NCI-H1436 treated with DMSO at 0.1 percent for 48 hours (cell line): ENCODE measurements at regions not wholly inside any gene's neighbourhood (a gene's known extent, or its start where the extent isn't known, plus 50 kb on each side); places are given as distances from the start of the nearest gene placed in this dataset.
A peak's percentile ranks its signal among the peaks of the same experiment; 100 is the strongest.
"Not testable (repeated sequence)": the region's sequence is repeated elsewhere in the genome, so short reads cannot be mapped to it uniquely, and the experiment has no call there.

Experiments used
- DNase-seq: peaks from one replicate; lab custom pipeline; 2025; lab: John Stamatoyannopoulos, UW

DNA sequence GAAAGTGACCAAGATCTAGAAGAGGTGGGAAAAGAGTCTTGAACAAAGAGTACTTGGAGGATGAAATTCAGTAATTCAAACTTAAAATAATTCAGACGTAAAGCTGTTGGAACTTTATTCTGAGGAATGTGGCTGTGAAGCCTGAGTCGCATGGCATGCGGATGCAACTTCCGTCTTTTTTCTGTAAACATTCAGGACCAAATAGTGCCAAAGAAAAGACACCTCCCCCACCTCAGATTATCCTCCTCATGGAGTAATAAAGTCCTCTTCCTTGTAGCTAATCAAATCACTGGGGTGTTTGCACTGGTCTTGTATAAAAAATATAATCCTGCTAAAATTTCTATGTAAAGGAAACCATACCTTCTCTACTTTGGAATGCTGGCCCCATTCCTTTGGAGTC, 790.4 kb downstream of the TSN start:
- no peak for DNase-seq

GRCh38 chr2:122562775-122563174, 807.3 kb downstream of the TSN start:
- DNase-seq = no peak

DNA sequence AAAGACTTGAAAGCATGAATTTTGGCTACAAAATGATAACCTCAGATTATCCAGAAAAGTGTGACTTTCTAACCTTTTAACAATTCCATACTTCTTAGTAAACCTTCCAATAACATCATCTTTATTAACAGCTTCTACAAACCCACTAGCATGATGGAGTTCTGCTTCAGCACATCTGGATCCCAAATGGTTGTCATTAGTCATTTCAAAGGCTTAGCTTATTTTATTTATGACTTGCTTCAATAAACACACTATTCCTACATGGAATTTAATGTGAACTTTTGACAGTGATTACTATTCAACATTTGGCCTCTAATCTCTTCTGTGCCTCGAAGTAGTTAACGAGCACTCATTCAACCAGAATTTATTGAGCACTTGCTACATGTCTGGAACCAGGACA, 808.3 kb downstream of the TSN start:
- DNase-seq = no peak

GRCh38 chr2:122564843-122565242, 809.4 kb downstream of the TSN start:
- no peak for DNase-seq

GRCh38 chr2:122565364-122565763, 809.9 kb downstream of the TSN start:
- peak; percentile 83 for DNase-seq

DNA sequence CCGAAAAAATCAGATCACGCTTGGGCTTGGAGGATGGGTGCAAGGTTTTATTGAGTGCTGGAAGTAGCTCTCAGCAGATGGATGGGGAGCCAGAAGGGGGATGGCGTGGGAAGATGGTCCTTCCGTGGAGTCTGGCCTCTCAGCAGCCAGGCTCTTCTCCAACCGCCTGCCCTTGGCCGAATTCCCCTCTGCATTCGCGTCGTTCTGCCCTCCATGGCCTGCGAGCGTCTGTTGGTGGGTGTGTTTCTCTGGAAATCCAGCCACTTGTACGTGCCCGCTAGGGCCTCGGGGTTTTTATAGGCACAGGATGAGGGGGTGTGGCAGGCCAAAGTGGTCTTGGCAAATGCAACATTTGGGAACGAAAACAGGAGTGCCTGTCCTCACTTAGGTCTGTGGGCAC, 815.2 kb downstream of the TSN start:
- DNase-seq = no peak

DNA sequence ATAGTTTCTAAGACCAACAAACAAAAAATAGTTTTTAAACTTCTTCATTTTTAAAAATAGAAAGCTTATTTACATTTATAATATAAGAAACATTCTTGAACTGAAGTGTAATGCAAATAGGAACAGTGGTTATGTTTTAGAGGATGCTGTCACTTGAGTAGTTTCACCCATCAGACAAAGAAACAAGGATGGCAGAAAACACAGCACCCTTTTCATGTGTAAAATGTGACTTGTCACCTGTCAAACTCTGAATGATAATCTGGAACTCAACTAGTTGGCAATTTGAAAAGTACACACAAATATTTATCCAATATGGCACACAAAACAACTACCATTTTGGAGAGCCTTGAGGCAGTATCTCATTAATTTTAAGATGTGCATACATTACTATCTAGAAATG, 816.0 kb downstream of the TSN start:
- not testable (repeated sequence) for DNase-seq

DNA sequence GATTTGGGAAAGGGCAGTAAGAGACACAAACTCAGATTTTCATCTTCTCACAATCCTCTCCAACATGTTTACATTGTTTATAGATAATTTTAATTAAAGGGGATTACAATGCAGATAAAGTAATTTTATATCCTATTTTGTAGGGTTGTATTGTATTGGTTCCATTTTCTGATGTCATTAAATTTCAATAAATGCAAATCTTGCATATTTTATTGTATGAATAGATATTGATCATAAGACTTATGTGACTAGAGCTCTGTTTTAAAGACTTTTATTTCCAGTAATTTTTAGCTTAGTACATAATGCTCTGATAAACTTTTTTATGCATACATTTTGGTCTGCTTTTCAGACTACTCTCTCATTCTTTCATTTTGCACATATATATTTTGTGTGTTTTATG, 819.6 kb downstream of the TSN start:
- no peak for DNase-seq

DNA sequence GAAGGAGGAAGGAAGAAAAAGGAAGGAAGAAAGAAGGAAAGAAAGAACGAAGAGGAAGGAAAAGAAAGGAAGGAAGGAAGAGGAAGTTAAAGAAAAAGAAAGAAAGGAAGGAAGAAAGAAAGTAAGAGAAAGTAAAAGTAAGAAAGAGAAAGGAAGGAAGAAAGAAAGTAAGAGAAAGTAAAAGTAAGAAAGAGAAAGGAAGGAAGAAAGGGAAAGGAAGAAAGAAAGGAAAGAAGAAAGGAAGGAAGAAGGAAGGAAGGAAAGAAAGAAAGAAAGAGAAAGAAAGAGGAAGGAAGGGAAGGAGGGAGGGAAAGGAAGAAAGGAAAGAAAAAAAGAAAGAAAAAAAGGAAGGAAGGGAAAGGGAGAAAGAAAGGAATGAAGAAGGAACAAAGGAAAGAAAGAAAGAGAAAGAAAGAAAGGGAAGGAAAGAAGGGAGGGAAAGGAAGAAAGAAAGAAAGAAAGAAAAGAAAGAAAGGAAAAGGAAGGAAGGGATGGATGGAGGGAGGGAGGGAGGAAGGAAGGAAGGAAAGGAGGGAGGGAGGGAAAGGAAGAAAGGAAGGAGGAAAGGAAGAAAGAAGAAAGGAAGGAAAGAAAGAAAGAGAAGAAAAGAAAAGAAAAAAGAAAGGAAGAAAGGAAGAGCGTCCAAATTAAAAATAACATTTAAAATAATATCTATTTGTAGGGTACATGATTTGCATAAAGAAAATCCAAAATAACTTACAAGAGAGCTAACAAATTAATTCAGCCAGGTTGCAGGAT, 827.9 kb downstream of the TSN start:
- DNase-seq = no peak

DNA sequence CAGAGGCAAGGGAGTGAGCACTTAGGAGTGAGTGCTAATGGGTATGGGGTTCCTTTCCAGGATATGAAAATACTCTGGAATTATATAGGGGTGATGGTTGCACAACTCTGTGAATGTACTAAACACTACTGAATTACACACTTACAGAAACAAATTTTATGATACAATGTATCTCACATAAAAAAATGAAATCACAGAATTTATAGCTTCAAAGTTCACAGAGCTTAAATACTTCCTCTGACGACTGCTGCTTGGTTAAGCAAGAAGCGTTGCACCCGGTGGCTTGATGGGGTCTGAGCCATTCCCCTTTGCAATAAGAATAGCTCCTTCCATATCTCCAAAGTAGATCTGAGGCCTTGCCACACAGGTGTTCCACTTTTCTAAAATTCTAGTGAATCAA, 835.1 kb downstream of the TSN start:
- DNase-seq = no peak

DNA sequence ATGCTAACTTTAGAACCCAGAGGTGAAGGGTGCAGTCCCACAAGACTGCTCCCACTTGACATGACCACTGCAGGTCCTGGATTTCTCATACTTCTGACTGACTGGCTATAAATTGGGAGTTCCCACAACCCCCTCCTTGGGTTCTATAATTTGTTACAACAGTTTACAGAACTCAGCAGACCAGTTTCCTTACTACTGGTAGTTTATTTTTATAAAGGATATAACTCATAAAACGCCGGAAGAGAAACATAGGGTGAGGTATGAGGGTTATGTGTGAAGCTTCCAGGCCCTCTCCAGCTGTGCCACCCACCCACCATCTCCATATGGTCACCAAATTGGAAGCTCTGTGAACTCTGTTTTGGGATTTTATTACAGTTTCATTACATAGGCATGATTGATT, 839.6 kb downstream of the TSN start:
- DNase-seq = no peak

GRCh38 chr2:122596598-122596997, 841.1 kb downstream of the TSN start:
- no peak for DNase-seq

DNA sequence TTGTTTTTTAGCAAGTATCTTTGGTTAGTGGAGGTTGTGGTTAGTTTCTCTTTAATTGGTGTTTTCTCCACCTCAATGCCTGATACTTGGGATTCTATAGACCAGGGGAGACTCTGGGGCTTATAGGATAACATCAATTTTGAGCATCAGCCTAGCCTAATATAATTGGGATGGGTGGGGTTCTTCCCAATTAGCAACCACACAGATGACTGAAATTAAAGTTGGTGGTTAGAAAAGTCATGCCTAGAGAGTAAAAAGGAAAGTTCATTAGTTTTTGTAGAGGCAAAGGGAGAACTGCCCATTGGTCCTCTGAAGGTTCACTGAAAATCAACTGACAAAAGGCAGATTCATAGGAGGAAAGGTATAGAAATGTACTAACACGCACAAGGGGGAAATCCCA, 843.3 kb downstream of the TSN start:
- DNase-seq = no peak

- DNase-seq = no peak
Observed at GRCh38 chr2:122610948-122611609, 855.6 kb downstream of the TSN start.

GRCh38 chr2:122622934-122623333, 867.5 kb downstream of the TSN start:
- DNase-seq = no peak

DNA sequence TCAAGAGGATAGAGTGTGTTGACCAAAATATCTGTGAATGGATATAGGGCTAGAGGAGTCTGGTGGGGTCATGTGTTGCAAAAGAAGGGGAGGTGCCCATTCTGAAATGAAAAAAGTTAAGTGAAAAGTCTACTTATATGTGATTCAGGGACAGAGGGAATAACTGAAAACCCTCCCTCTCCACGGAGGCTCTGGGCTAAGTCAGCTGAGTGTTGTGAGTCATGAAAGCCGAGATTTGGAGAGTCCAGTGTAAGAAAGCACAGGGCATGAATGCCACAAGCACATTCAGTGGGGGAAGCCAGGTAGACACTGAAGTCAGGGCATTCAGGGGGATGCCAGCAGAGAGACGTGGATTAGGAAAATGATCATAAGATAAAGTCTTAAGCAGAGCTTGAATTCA, 871.9 kb downstream of the TSN start:
- DNase-seq = no peak

DNA sequence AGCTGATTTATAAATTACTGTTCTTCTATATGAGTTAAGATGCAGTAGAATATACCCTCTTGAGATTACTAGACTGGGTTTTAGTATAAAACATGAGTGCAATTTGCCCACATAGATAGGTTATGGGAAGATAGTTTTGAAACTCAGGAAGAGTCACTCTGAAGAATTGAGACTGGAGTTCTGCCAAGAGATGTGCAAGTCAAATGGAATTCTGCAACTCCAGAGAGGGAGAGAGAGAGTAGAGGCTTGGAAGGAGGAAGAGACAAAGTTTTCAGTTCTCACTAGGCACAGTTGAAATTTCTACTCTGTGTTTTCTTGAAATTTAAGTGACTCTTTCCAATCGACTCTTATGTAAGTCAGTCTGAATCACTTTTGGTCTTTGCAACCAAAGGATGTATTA, 878.8 kb downstream of the TSN start:
- no peak for DNase-seq

- no peak for DNase-seq
Observed at GRCh38 chr2:122634920-122635319, 879.5 kb downstream of the TSN start.

DNA sequence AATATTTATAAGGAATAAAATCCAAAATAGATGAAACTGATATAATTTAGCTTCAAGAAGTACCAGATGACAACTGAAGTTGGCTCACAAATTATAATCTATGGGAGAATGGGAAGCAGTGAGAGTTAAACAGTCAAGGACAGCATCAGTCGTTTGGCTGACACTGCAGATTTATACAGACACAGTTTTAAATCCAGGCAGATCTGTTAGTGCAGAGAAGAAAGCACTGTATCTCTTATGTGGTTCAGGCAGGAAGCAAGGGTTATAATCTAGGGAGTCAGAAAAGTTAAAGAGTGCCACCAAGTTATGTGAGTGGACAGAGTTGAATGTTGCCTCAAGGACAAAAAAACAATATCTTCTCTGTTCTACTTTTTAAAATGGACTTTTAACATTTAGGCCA, 880.2 kb downstream of the TSN start:
- no peak for DNase-seq

DNA sequence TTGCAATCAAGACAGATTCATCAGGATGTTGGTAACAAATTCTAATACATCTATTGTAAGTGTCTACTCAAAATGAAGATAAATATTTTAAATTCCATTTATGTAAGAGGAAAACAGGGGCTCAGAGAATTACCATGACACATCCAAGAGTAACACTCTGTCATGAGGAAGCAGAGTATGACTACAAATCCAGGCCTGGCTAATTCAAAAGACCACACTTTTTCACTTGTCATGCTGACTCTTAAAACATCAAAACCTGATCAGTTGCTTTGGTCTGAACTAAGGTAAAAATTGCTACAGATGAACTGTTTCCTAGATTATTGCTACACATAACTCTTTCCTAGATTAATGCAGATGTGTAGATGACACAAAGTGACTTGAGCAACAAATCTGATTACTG, 880.6 kb downstream of the TSN start:
- DNase-seq = no peak

- no peak for DNase-seq
Observed at GRCh38 chr2:122639176-122639575, 883.7 kb downstream of the TSN start.

DNA sequence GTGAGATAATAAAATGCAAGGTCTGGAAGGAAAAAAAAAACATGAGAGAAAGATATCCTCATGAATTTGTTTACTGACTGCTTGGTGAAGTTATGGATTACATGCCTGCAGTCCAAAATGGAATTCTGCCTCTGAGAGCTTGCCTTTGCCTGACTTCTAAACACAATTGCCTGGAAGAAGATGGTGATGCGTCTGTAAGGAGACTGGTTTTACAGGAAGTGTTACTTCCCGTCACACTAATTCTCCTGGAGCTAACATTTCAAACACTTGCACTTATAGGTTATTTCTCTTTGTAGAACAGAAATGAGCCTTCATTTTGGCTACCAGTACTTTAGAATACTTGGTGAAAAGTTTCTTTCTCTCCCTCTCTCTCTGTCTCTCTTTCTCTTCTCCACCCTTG, 884.3 kb downstream of the TSN start:
- no peak for DNase-seq

DNA sequence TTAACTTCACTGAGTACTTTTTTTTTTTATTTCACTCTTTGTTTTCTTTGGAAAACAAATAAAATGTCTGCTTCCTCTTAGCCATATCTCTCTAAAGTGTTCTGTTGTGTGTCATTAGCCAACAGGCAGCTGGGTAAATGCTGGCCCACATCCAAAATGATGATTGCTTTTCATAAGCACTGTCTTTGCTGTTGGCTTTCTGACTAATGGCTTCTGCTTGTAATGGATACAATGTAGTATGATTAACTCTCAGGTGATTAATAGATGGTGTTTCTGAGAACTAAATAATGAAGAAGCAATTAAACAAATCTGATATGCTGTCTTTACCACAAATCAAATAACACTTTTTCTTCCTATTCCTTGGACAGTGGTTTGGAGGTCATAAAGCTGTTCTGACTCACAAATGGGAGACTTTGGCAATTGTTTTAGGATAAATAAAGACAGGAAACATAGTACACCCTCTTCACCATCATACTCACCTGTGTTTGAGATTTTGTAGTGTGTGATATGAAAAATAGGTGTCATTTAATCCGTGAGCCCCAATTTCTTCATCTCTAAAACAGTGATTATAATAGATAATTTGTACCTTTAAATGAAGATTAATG, 888.4 kb downstream of the TSN start:
- DNase-seq = peak; percentile 90

GRCh38 chr2:122651236-122651635, 895.8 kb downstream of the TSN start:
- DNase-seq = no peak
